ENCODE measurements at regions not wholly inside any gene's neighbourhood (a gene's known extent, or its start where the extent isn't known, plus 50 kb on each side); places are given as distances from the start of the nearest gene placed in this dataset.

GRCh38 chr12:75628916-75629315 lies 117.5 kb upstream of the KRR1 start (continued):
- TF ChIP-seq HIC2 (CRISPR knock-in tag; IDR thresholded peaks at IDR 0.05; ENCODE audit: low read depth) (no peak), FOSL2 (CRISPR knock-in tag; IDR thresholded peaks at IDR 0.05) (peak; percentile 17; the same call in 1 of the 2 replicates), HMG20B (CRISPR knock-in tag; conservative IDR thresholded peaks at IDR 0.05) (0 out of 2 replicates have a peak, but pooled peaks have one; percentile 11), ZXDC (CRISPR knock-in tag; IDR thresholded peaks at IDR 0.05) (no peak), ZNF225 (CRISPR knock-in tag; IDR thresholded peaks at IDR 0.05) (no peak), ZBTB46 (CRISPR knock-in tag; IDR thresholded peaks at IDR 0.05; ENCODE audit: borderline replicate concordance) (no peak), MED13 (CRISPR knock-in tag; IDR thresholded peaks at IDR 0.05) (0 out of 2 replicates have a peak, but pooled peaks have one; percentile 64), ZNF431 (CRISPR knock-in tag; IDR thresholded peaks at IDR 0.05; ENCODE audit: borderline replicate concordance, low read depth) (no peak), ADNP (CRISPR knock-in tag; IDR thresholded peaks at IDR 0.05) (no peak), ATRX (CRISPR knock-in tag; IDR thresholded peaks at IDR 0.05; ENCODE audit: borderline replicate concordance) (no peak), RXRB (CRISPR knock-in tag; IDR thresholded peaks at IDR 0.05; ENCODE audit: borderline replicate concordance) (peak; percentile 32; the same call in 1 of the 2 replicates), AFF4 (CRISPR knock-in tag; IDR thresholded peaks at IDR 0.05) (no peak), ZNF430 (CRISPR knock-in tag; IDR thresholded peaks at IDR 0.05) (no peak), ZBTB4 (CRISPR knock-in tag; IDR thresholded peaks at IDR 0.05; ENCODE audit: borderline replicate concordance) (no peak), SAP130 (CRISPR knock-in tag; IDR thresholded peaks at IDR 0.05; ENCODE audit: low read depth) (peak; percentile 45; the same call in 1 of the 2 replicates), MAFF (IDR thresholded peaks at IDR 0.05; ENCODE audit: low read depth, low read length) (no peak)
